Tibial nerve (tissue), 4 donors: ENCODE measurements at regions not wholly inside any gene's neighbourhood (a gene's known extent, or its start where the extent isn't known, plus 50 kb on each side); places are given as distances from the start of the nearest gene placed in this dataset.

Source experiments
- EP300 ChIP-seq, 2 donors: sonication (generic); formaldehyde crosslinking; IDR thresholded peaks; one replicate each; pipeline ENCODE4 v1.6.1; 2017; ENCODE audit warnings: antibody characterized with exemption in 2 of 2, mild to moderate bottlenecking in 1 of 2
- TF ChIP-seq, protein P1 (sequence below), 5 experiments: fragments of 200-600 bp in 3 of 5; fragments of 450-650 bp in 2 of 5; sonication (generic) in 3 of 5; IDR thresholded peaks; one replicate each; pipeline ENCODE4 v1.5.1; 2016 to 2019; ENCODE audit warnings: antibody characterized with exemption in 5 of 5, mild to moderate bottlenecking in 3 of 5, moderate library complexity in 2 of 5

DNA sequence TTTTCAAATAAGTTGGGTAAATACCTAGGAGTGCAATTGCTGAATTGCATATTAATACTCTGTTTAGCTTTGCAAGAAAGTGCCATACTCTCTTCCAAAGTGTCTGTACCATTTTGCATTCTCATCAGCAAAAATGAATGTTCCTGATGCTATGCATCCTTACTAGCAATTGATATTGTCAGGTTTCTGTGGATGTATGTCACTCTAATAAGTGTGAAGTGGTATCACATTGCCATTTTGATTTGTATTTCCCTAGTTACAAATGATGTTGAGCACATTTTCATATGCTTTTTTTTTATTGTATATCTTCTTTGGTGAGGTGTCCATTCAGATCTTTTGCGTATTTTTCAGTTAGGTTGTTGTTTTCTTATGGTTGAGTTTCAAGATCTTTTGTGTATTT lies 230.4 kb upstream of the MAGI2 start:
- no peak for TF ChIP-seq EP300 (IDR thresholded peaks at IDR 0.05)
- TF ChIP-seq, protein P1, sequence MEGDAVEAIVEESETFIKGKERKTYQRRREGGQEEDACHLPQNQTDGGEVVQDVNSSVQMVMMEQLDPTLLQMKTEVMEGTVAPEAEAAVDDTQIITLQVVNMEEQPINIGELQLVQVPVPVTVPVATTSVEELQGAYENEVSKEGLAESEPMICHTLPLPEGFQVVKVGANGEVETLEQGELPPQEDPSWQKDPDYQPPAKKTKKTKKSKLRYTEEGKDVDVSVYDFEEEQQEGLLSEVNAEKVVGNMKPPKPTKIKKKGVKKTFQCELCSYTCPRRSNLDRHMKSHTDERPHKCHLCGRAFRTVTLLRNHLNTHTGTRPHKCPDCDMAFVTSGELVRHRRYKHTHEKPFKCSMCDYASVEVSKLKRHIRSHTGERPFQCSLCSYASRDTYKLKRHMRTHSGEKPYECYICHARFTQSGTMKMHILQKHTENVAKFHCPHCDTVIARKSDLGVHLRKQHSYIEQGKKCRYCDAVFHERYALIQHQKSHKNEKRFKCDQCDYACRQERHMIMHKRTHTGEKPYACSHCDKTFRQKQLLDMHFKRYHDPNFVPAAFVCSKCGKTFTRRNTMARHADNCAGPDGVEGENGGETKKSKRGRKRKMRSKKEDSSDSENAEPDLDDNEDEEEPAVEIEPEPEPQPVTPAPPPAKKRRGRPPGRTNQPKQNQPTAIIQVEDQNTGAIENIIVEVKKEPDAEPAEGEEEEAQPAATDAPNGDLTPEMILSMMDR (IDR thresholded peaks at IDR 0.05) = no peak
